DOHH2 (cell line): ENCODE measurements at regions not wholly inside any gene's neighbourhood (a gene's known extent, or its start where the extent isn't known, plus 50 kb on each side); places are given as distances from the start of the nearest gene placed in this dataset.

Source experiments
- H3F3A ChIP-seq: fragments of 200-600 bp; sonication (generic), shearing (Covaris generic); 2 replicates; pipeline ENCODE4 v1.6.0; 2016; ENCODE audit warnings: antibody characterized with exemption, mild to moderate bottlenecking; ENCODE audit not compliant: control insufficient read depth, insufficient read depth
- H3K27ac ChIP-seq: fragments of 200-600 bp; sonication (generic); 2 replicates; pipeline ENCODE4 v1.5.1; 2014; ENCODE audit warnings: low read depth, mild to moderate bottlenecking, low read length, moderate library complexity
- H3K27me3 ChIP-seq: fragments of 200-600 bp; sonication (generic); 2 replicates; pipeline ENCODE4 v1.6.1; 2014; ENCODE audit warnings: mild to moderate bottlenecking, low read length, mixed read lengths; ENCODE audit not compliant: control insufficient read depth
- H3K36me3 ChIP-seq: fragments of 200-600 bp; sonication (generic); 2 replicates; pipeline ENCODE4 v1.6.1; 2014; ENCODE audit warnings: mild to moderate bottlenecking, low read length, moderate library complexity, mixed read lengths; ENCODE audit not compliant: control insufficient read depth
- H3K4me1 ChIP-seq: fragments of 200-600 bp; sonication (generic); 2 replicates; pipeline ENCODE4 v1.6.1; 2014; ENCODE audit warnings: mild to moderate bottlenecking, low read length, mixed read lengths; ENCODE audit not compliant: control insufficient read depth
- H3K4me2 ChIP-seq: fragments of 200-600 bp; sonication (generic); 2 replicates; pipeline ENCODE4 v1.6.0; 2014; ENCODE audit warnings: mild to moderate bottlenecking, low read length, moderate library complexity
- H3K4me3 ChIP-seq: fragments of 200-600 bp; sonication (generic); 2 replicates; pipeline ENCODE4 v1.5.1; 2014; ENCODE audit warnings: mild to moderate bottlenecking, low read length, mixed read lengths
- H3K79me2 ChIP-seq: fragments of 200-600 bp; sonication (generic); 2 replicates; pipeline ENCODE4 v1.6.1; 2014; ENCODE audit warnings: mild to moderate bottlenecking, low read length, mixed read lengths; ENCODE audit not compliant: control insufficient read depth
- H3K9me2 ChIP-seq: fragments of 200-600 bp; sonication (generic); replicated peaks from 2 replicates; pipeline ENCODE4 v1.6.1; 2014; ENCODE audit warnings: mild to moderate bottlenecking, low read length, mixed read lengths; ENCODE audit not compliant: control insufficient read depth
- H3K9me3 ChIP-seq: fragments of 200-600 bp; sonication (generic); 2 replicates; pipeline ENCODE4 v1.6.1; 2014; ENCODE audit warnings: antibody characterized with exemption, low read length, mixed read lengths; ENCODE audit not compliant: control insufficient read depth, insufficient read depth
- H4K20me1 ChIP-seq: fragments of 200-600 bp; sonication (generic); 2 replicates; pipeline ENCODE4 v1.6.0; 2014; ENCODE audit warnings: low read depth, mild to moderate bottlenecking, antibody characterized with exemption, low read length, moderate library complexity; ENCODE audit not compliant: control insufficient read depth, insufficient read depth
- EZH2phosphoT487 ChIP-seq: fragments of 200-600 bp; sonication (generic); IDR thresholded peaks from 2 replicates; pipeline ENCODE4 v1.6.1; 2017; ENCODE audit warnings: borderline replicate concordance, mild to moderate bottlenecking, antibody characterized with exemption, low read length, moderate library complexity, mixed read lengths
- TF ChIP-seq, protein P1 (sequence below): fragments of 200-600 bp; sonication (generic); IDR thresholded peaks from one replicate; pipeline ENCODE4 v1.5.1; 2014; ENCODE audit warnings: antibody characterized with exemption, mild to moderate bottlenecking, low read depth, low read length; ENCODE audit not compliant: poor library complexity, severe bottlenecking

- H3K27me3 ChIP-seq, result no peaks in the 10 kb centered on the region
- no peaks in the 10 kb centered on the region for H3K79me2 ChIP-seq
- no peaks in the 10 kb centered on the region for H4K20me1 ChIP-seq
- H3F3A ChIP-seq, result no peaks in the 10 kb centered on the region
- H3K27ac ChIP-seq, result no peak overlapping the region
- no peaks in the 10 kb centered on the region for H3K4me1 ChIP-seq
- H3K9me3 ChIP-seq, result no peaks in the 10 kb centered on the region
- no peak overlapping the region for H3K4me2 ChIP-seq
- H3K36me3 ChIP-seq, result no peaks in the 10 kb centered on the region
- TF ChIP-seq, protein P1, sequence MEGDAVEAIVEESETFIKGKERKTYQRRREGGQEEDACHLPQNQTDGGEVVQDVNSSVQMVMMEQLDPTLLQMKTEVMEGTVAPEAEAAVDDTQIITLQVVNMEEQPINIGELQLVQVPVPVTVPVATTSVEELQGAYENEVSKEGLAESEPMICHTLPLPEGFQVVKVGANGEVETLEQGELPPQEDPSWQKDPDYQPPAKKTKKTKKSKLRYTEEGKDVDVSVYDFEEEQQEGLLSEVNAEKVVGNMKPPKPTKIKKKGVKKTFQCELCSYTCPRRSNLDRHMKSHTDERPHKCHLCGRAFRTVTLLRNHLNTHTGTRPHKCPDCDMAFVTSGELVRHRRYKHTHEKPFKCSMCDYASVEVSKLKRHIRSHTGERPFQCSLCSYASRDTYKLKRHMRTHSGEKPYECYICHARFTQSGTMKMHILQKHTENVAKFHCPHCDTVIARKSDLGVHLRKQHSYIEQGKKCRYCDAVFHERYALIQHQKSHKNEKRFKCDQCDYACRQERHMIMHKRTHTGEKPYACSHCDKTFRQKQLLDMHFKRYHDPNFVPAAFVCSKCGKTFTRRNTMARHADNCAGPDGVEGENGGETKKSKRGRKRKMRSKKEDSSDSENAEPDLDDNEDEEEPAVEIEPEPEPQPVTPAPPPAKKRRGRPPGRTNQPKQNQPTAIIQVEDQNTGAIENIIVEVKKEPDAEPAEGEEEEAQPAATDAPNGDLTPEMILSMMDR, result no peak
- TF ChIP-seq EZH2phosphoT487, result no peak
- H3K4me3 ChIP-seq, result no peak overlapping the region
- no peaks in the 10 kb centered on the region for H3K9me2 ChIP-seq
Measured at GRCh38 chr20:10724449-10725173, 50.8 kb upstream of the JAG1 start.

DNA sequence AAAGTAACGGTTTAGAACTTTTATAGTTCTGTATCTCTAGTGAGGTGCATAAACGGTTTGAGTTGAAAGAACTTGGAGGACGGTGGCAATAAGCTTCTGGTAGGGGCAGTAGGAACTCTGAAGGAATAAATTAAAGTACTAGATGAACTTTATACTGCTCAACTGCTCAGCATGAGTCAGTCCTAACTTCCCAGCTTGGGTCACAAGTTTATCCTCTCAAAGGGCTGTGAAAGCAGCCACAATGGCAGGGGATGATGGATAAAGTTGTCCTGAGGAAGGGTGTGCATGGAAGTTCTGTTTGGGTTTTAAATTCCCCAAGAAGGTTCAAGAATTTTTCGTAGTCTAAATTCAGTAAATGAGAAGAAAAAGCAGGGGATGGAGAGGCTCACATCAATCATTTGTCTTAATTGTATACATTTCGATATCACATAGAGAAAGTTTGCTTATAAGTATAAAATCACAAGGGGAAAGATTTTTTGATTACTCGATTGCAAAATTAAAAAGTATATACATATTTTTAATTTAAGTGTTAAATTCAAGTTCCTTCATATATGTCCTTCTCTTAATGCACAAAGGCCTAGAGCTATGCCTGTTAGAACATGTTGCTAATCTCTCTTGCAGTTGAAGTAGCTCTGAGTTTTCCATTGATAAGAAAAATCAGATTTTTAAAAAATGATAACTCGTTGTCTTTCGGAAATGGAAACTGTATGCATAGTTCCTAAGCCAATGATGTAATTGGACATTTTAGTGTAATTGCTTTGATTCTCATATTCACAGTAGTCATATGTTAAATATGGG is 55.3 kb upstream of the JAG1 start:
- H3K27ac ChIP-seq, result no peak overlapping the region
- H4K20me1 ChIP-seq, result no peaks in the 10 kb centered on the region
- no peaks in the 10 kb centered on the region for H3K36me3 ChIP-seq
- no peak overlapping the region for H3K4me3 ChIP-seq
- H3K27me3 ChIP-seq, result no peaks in the 10 kb centered on the region
- H3K9me2 ChIP-seq, result no peaks in the 10 kb centered on the region
- H3K9me3 ChIP-seq, result no peaks in the 10 kb centered on the region
- H3K4me1 ChIP-seq, result no peaks in the 10 kb centered on the region
- no peaks in the 10 kb centered on the region for H3F3A ChIP-seq
- TF ChIP-seq, protein P1, result no peak
- TF ChIP-seq EZH2phosphoT487, result no peak
- H3K4me2 ChIP-seq, result no peak overlapping the region
- no peaks in the 10 kb centered on the region for H3K79me2 ChIP-seq

DNA sequence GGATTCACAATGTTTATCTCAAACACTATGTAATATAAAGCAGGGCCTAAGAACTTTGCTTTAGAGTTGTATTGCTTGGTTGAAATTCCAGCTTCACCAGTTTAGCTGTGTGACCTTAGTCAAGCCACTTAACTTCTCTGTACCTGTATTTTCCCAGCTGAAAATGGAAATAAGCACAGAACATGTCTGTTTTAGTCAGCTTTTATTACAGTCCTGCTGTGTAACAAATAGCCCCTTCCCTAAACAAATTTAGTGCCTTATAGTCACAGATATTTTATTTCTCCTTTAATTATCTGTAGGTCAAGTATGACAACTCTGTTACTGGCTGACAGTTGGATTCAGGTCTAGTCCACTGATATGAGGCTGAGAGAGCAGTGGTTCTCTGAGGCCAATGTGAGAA is 56.0 kb upstream of the JAG1 start:
- no peaks in the 10 kb centered on the region for H3K79me2 ChIP-seq
- no peak overlapping the region for H3K4me2 ChIP-seq
- H3K9me2 ChIP-seq, result no peaks in the 10 kb centered on the region
- H4K20me1 ChIP-seq, result no peaks in the 10 kb centered on the region
- H3F3A ChIP-seq, result no peaks in the 10 kb centered on the region
- no peak overlapping the region for H3K27ac ChIP-seq
- H3K4me1 ChIP-seq, result no peaks in the 10 kb centered on the region
- no peaks in the 10 kb centered on the region for H3K9me3 ChIP-seq
- H3K36me3 ChIP-seq, result no peaks in the 10 kb centered on the region
- TF ChIP-seq, protein P1, result no peak
- TF ChIP-seq EZH2phosphoT487, result no peak
- H3K4me3 ChIP-seq, result no peak overlapping the region
- no peaks in the 10 kb centered on the region for H3K27me3 ChIP-seq
